DMS 273 (cell line): ENCODE measurements at regions not wholly inside any gene's neighbourhood (a gene's known extent, or its start where the extent isn't known, plus 50 kb on each side); places are given as distances from the start of the nearest gene placed in this dataset.

Source experiments
- DNase-seq: peaks from one replicate; lab custom pipeline; 2025; ENCODE audit not compliant: unreplicated experiment; lab: John Stamatoyannopoulos, UW

DNA sequence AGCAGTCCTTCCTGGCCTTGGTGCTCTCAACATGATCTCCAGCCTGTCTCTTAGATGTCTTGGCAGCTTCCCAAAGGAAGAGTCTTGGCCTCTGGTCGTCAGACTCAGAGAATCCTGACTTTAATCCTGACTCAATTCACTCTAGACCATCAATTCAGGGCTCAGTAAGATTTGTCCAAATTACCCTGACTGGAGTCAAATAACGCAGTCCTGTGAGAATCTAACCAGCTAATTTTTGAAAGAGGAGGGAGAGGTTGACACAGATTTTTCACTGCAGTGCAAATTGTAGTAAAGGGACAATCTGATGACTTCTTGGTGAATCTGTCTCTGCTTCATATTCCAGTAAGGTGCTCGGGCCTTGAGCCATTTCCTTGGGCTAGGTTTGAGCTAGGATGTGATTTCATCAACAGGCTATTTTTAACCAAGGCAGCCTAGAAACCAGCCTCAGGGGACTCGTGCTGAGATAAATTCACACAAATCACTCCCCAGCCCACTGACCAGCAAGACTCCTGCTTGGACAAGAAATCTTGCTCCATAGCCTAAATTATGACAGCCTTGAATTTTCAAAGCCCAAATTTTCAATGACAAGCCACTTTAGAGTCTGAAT is 257.4 kb downstream of the ENC1 start:
- peak; percentile 43 for DNase-seq

GRCh38 chr5:74382123-74382855 is 258.2 kb downstream of the ENC1 start:
- DNase-seq = no peak

DNA sequence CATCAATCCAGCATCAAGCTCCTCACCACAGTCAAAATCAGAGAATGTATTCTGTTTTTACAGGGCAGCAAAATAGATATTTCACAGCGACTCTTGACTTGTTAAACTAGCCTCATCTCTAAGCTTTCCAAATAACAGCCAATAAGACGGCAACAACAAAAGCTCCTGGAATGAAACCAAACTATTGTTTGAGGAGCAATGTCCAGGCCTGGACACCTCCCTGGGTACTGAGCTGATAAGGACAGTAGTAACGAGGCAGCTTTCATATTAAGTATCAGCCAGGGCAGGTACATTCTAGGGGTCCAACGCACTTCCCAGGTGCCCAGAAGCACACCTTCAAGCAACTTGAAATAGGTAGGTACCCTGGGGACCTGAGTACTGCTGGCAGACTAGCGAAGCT is 260.3 kb downstream of the ENC1 start:
- no peak for DNase-seq

DNA sequence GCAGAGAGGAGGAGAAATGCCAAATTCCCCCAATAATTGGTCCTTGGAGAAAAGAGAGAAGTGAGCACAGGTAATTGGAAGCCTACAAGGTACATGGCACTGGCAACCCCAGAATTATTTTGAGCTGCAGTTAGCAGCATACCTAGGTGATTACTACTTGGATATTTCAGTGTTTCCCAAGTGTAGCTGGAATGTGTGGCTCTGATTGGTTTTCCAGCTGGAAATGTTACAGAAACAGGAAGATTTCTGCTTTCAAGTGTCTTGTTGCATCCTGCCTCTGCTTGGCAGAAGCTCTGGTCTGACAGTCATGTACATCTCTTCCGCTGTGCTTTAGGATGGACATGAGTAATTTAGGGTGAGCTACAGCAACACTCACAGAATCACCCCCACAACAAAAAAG is 262.1 kb downstream of the ENC1 start:
- no peak for DNase-seq

DNA sequence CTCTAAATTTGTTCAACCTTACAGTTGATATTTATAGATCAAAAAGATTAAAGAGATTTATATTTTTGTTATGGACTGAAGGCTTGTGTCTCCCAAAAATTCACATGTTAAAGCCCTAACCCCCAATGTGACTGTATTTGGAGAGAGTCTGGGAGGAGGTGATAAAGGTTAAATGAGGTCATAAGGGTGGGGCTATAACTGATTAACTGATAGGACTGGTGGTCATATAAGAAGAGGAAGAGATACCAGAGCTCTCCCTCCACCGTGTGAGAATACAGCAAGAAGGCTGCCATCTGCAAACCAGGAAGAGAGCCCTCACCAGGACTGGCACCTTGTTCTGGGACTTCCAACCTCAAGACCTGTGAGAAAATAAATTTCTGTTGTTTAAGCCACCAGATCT is 264.3 kb downstream of the ENC1 start:
- no peak for DNase-seq

GRCh38 chr5:74375271-74375670 is 265.3 kb downstream of the ENC1 start:
- DNase-seq = no peak

DNA sequence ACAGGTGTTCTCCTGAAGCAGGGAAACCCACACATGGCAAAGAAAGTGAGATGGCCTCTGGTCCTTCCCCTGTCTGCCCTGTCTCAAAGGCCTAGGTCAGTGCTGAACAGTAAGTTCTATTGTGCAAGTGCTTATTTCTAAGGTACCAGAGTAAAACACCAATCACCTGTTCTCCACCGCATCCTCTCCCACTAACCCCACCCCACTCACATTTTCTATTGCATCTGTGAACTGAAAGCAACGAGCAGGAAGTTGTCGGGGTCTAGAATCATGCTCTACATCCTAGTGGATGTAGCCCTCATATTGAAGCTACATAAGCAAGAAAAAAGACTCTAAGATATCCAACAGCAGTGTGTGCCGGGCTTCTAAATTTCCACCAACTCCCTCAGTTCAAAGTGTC is 265.9 kb downstream of the ENC1 start:
- no peak for DNase-seq

- no peak for DNase-seq
Measured at GRCh38 chr5:74373076-74373475, 267.5 kb downstream of the ENC1 start.

GRCh38 chr5:74372502-74373064 is 267.9 kb downstream of the ENC1 start:
- no peak for DNase-seq

DNA sequence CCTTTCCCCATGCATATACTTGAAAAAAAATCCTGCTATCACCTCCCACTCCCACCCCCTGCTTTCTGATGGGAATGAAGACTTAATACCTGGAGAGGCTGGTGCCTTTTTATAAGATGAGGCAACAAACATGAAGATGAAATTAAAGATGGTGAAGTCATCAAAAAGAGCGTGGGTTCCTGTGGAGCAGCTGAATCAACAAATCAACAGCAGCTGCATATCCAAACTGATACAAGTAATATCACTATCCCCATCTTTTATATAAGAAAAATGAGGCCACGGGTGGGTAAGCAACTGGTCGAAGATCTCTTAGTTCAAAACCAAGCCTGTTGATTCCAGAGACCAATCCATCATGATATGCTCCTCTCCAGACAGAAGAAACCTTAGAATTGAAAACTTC is 268.5 kb downstream of the ENC1 start:
- no peak for DNase-seq

DNA sequence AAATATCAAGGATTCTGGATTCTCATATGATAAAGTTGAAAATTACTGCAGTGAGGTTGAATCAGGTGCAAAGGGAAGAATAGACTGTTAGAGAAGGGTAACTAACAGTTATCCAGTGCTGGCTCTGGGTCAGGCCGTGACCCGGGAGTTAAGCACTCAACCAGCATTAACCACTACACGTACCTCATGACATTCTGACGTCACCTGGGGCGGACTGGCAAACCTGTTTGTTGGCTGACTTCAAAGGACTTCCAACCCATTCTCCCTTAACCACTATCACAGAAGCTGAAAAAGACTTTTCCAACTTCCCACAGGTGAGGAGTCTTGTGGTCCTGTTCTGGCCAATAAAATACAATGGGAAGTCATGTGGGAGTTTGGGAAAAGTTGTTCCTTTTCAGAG is 268.9 kb downstream of the ENC1 start:
- DNase-seq = no peak

GRCh38 chr5:74370168-74370567 is 270.4 kb downstream of the ENC1 start:
- DNase-seq = no peak

- no peak for DNase-seq
Measured at GRCh38 chr5:74369173-74369572, 271.4 kb downstream of the ENC1 start.

DNA sequence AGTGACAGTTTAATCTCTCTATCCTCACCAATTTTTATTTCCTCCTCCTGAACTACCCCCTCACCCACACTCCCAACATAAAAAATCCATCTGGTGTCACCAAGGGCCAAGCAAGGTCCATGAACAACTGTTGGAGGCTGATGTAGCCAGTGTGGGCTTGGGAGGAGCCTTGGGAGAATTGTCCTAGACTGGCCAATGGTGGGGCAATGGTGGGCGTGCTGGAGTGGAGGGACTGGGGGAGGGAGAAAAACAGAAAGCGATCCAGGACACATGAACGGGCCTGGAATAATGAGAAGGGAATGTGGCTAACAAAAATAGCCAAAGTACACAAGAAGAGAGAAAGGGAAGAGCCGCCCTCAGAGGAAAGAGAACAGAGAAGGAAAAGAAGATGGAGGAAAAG is 272.6 kb downstream of the ENC1 start:
- no peak for DNase-seq

DNA sequence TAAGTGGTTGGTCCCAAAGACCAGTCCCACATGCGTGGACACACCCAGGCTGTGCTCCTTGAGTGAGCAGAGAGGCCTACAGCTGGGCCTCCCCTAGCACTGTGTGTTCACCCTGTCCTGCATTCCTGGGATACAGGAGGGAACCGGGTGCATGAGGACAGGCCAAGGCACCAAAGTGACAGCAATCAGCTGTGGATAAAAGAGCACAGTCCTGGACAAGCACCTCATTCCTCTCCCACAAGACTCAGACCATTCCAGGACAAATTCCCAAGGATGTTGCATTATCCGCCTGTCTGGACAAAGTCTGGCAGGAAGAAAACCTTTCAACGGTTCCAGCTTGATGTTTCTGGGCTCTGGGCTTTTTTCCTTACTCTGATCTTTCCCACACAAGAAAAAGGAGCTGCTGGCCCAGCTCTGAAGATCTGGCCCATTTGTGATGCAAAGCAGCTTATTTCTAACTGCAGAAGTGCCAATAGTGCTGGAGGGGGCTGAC is 273.2 kb downstream of the ENC1 start:
- DNase-seq = no peak

DNA sequence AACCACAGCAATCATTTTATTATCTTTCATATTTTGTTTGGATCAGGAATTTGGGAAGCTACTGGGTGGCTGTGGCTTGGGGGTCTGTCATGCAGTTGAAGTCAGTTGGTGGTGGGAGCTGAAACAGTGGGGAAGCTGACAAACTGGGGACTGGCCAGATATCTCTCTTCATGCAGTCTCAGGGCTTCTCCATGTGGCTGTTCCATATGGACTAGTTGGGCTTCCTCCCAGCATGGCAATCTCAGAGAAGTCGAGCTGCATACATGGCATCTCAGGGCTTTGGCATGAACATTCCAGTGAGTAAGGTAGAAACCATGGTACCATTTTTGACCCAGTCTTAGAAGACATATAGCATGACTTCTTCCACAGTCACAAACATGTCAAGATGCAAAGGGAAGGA is 274.8 kb downstream of the ENC1 start:
- DNase-seq = no peak

DNA sequence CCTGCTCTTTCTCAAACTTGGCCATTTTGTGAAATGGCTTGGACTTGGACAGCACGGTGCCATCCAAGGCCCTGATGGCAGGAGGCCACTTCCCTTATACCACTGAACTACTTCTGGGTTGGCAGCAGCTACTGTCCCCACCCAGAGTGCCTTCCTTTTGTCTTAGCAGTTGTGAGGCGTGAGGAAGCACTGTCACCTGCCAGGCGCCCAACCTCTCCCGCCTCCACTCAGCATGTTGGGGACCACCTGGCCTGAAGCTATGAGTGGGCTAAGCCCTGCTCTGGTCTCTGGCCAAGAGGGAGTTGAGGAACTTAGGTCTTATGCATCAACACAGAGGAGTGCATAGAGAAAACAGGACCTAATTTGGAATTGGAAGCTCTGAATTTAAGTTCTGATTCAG is 276.0 kb downstream of the ENC1 start:
- no peak for DNase-seq

- no peak for DNase-seq
Measured at GRCh38 chr5:74363603-74364205, 276.8 kb downstream of the ENC1 start.

DNA sequence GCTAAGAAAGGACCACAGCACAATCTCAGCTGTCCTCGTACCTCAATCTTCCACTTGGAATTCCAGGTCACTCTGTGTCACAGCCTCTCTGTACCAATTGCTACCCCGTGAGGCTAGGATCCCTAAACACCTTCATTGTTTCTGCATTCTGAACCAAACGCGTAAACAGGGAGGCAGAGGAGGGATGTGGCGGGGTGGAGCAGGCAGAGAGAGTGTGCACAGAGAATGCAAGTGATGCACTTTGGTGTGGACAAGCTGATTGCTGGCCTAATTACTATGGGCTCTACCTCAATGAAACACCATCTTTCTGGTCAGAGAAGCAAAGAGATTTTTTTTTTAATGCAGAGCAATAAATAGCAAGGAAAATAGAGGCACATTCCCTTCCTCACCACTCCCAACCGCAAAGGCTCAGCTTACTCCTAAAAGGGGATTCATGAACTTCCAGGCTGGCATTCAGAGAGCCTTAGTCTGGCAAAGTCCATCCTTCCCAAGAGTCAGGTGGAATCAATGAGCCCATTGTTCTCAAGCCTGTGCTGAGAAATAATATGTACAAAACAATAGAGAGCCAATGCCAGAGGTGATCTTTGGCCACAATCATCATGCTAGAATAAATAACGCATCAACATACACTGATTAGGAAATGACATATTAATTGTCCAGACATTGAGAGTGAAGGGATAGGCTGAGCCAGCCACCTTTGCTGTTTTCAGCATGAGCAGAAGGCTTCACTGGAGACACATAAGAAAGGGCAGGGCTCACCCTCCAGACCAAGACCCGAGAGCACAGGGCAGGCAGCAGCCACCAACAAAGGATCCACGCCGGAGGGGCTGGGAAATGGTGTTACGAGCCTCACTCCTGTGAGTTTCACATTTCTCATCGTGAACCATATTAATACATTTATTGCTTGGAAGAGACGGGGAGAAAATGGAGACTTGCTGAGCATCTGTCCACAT is 278.8 kb downstream of the ENC1 start:
- DNase-seq = no peak

DNA sequence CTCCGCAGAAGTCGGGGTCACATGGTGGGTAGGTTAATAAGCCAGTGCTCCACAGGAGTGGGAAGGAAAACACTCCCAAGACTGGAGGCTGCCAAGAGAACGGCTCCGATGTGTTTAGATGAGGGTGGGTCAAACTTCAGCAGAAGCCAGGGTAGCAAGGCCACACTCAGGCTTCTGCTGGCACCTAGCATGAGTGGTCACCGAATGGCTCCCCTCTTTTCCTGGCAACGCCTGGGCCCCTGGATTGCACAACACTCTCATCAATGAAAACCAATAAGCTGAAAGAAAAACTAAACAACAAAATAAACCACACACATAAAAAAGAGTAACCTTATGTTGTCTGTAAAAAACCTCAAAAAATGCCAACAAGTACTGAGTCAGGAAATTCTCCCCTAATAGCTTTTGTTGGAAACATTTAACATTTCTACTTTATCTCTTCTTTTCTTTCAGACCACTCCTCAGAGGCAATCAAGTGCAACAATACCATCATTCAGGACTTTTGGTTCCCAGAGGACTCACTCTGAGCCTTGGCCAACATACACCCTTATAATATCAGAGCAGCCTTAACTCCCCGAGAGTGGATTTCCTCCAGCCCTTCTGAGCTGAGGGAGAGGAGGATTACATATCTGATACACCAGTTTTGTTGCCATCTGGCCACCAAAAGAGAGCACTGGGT is 279.9 kb downstream of the ENC1 start:
- peak; percentile 33 for DNase-seq
